ENCODE measurements at regions not wholly inside any gene's neighbourhood (a gene's known extent, or its start where the extent isn't known, plus 50 kb on each side); places are given as distances from the start of the nearest gene placed in this dataset.

DNA sequence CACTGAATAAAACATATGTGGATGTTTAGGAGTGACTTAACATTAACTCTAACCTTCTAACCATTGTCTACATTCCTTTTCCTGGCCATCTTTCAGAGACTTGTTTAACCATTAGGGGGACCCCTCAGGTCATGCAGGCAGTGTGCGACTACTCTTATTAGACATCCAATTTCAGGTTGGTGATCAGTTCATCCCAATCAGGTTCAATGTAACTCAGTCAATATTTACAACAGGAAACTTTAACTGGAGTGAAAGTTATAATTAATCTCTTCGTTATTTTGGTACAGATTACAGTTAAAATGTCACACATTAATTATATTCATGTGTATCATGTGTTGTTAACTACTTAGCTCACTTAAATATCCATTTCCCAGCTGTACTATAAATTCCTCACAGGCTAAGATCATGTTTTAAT is 68.8 kb upstream of the RGS1 start (continued):
- TF ChIP-seq, protein P1, sequence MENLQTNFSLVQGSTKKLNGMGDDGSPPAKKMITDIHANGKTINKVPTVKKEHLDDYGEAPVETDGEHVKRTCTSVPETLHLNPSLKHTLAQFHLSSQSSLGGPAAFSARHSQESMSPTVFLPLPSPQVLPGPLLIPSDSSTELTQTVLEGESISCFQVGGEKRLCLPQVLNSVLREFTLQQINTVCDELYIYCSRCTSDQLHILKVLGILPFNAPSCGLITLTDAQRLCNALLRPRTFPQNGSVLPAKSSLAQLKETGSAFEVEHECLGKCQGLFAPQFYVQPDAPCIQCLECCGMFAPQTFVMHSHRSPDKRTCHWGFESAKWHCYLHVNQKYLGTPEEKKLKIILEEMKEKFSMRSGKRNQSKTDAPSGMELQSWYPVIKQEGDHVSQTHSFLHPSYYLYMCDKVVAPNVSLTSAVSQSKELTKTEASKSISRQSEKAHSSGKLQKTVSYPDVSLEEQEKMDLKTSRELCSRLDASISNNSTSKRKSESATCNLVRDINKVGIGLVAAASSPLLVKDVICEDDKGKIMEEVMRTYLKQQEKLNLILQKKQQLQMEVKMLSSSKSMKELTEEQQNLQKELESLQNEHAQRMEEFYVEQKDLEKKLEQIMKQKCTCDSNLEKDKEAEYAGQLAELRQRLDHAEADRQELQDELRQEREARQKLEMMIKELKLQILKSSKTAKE (IDR thresholded peaks at IDR 0.05; ENCODE audit: low read depth, poor library complexity, severe bottlenecking) = peak; percentile 80
- TF ChIP-seq SREBF1 (IDR thresholded peaks at IDR 0.05; ENCODE audit: low read length) = no peak
- TF ChIP-seq, protein P2, sequence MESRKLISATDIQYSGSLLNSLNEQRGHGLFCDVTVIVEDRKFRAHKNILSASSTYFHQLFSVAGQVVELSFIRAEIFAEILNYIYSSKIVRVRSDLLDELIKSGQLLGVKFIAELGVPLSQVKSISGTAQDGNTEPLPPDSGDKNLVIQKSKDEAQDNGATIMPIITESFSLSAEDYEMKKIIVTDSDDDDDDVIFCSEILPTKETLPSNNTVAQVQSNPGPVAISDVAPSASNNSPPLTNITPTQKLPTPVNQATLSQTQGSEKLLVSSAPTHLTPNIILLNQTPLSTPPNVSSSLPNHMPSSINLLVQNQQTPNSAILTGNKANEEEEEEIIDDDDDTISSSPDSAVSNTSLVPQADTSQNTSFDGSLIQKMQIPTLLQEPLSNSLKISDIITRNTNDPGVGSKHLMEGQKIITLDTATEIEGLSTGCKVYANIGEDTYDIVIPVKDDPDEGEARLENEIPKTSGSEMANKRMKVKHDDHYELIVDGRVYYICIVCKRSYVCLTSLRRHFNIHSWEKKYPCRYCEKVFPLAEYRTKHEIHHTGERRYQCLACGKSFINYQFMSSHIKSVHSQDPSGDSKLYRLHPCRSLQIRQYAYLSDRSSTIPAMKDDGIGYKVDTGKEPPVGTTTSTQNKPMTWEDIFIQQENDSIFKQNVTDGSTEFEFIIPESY (IDR thresholded peaks at IDR 0.05) = no peak
- TF ChIP-seq RUNX3 (IDR thresholded peaks at IDR 0.05; ENCODE audit: low read length) = peak; percentile 6; the same call in 1 of the 2 replicates
- TF ChIP-seq, protein P3, sequence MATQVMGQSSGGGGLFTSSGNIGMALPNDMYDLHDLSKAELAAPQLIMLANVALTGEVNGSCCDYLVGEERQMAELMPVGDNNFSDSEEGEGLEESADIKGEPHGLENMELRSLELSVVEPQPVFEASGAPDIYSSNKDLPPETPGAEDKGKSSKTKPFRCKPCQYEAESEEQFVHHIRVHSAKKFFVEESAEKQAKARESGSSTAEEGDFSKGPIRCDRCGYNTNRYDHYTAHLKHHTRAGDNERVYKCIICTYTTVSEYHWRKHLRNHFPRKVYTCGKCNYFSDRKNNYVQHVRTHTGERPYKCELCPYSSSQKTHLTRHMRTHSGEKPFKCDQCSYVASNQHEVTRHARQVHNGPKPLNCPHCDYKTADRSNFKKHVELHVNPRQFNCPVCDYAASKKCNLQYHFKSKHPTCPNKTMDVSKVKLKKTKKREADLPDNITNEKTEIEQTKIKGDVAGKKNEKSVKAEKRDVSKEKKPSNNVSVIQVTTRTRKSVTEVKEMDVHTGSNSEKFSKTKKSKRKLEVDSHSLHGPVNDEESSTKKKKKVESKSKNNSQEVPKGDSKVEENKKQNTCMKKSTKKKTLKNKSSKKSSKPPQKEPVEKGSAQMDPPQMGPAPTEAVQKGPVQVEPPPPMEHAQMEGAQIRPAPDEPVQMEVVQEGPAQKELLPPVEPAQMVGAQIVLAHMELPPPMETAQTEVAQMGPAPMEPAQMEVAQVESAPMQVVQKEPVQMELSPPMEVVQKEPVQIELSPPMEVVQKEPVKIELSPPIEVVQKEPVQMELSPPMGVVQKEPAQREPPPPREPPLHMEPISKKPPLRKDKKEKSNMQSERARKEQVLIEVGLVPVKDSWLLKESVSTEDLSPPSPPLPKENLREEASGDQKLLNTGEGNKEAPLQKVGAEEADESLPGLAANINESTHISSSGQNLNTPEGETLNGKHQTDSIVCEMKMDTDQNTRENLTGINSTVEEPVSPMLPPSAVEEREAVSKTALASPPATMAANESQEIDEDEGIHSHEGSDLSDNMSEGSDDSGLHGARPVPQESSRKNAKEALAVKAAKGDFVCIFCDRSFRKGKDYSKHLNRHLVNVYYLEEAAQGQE (IDR thresholded peaks at IDR 0.05; ENCODE audit: low read depth, low read length) = no peak
- no peak for TF ChIP-seq SIN3A (IDR thresholded peaks at IDR 0.05; ENCODE audit: low read depth, low read length)
- TF ChIP-seq SMC3 (IDR thresholded peaks at IDR 0.05; ENCODE audit: borderline replicate concordance, low read length) = peak; percentile 96
- no peak; a peak in 1 of 4 replicates for TF ChIP-seq IKZF2 (IDR thresholded peaks at IDR 0.05)
- TF ChIP-seq, protein P4, sequence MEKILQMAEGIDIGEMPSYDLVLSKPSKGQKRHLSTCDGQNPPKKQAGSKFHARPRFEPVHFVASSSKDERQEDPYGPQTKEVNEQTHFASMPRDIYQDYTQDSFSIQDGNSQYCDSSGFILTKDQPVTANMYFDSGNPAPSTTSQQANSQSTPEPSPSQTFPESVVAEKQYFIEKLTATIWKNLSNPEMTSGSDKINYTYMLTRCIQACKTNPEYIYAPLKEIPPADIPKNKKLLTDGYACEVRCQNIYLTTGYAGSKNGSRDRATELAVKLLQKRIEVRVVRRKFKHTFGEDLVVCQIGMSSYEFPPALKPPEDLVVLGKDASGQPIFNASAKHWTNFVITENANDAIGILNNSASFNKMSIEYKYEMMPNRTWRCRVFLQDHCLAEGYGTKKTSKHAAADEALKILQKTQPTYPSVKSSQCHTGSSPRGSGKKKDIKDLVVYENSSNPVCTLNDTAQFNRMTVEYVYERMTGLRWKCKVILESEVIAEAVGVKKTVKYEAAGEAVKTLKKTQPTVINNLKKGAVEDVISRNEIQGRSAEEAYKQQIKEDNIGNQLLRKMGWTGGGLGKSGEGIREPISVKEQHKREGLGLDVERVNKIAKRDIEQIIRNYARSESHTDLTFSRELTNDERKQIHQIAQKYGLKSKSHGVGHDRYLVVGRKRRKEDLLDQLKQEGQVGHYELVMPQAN (conservative IDR thresholded peaks at IDR 0.05) = no peak
- no peak for TF ChIP-seq POLR2A (IDR thresholded peaks at IDR 0.05; ENCODE audit: low read depth, low read length)
- TF ChIP-seq, protein P5, sequence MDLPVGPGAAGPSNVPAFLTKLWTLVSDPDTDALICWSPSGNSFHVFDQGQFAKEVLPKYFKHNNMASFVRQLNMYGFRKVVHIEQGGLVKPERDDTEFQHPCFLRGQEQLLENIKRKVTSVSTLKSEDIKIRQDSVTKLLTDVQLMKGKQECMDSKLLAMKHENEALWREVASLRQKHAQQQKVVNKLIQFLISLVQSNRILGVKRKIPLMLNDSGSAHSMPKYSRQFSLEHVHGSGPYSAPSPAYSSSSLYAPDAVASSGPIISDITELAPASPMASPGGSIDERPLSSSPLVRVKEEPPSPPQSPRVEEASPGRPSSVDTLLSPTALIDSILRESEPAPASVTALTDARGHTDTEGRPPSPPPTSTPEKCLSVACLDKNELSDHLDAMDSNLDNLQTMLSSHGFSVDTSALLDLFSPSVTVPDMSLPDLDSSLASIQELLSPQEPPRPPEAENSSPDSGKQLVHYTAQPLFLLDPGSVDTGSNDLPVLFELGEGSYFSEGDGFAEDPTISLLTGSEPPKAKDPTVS (IDR thresholded peaks at IDR 0.05; ENCODE audit: low read depth, low read length) = no peak
- TF ChIP-seq SMARCA5 (IDR thresholded peaks at IDR 0.05) = peak; percentile 40; the same call in 1 of the 2 replicates
- TF ChIP-seq IRF4 (IDR thresholded peaks at IDR 0.05; ENCODE audit: low read depth, low read length) = peak; percentile 51; the same call in 1 of the 2 replicates
- TF ChIP-seq STAT1 (conservative IDR thresholded peaks at IDR 0.05) = no peak
- TF ChIP-seq SMAD1 (IDR thresholded peaks at IDR 0.05; ENCODE audit: low read depth, partially characterized antibody) = no peak
- no peak for TF ChIP-seq GATAD2B (conservative IDR thresholded peaks at IDR 0.05; ENCODE audit: low read depth)
- no peak for TF ChIP-seq KLF5 (IDR thresholded peaks at IDR 0.05; ENCODE audit: partially characterized antibody)
- TF ChIP-seq HCFC1 (IDR thresholded peaks at IDR 0.05; ENCODE audit: low read length) = no peak
- no peak for TF ChIP-seq CBFB (IDR thresholded peaks at IDR 0.05; ENCODE audit: low read depth)
- peak; percentile 66; the same call in 1 of the 2 replicates for TF ChIP-seq YY1 (IDR thresholded peaks at IDR 0.05; ENCODE audit: low read depth, low read length)
